ENCODE measurements at regions not wholly inside any gene's neighbourhood (a gene's known extent, or its start where the extent isn't known, plus 50 kb on each side); places are given as distances from the start of the nearest gene placed in this dataset.

GRCh38 chr15:95202569-95203349 lies 971.4 kb downstream of the MCTP2 start:
- Histone ChIP-seq H4K20me1 (ENCODE audit: insufficient read depth) (no peaks in the 10 kb centered on the region), H3F3A (replicated peaks; ENCODE audit: insufficient read depth) (no peaks in the 10 kb centered on the region), H3K9me2 (no peaks in the 10 kb centered on the region), H3K9me3 (0 out of 2 replicates have a peak, but pooled peaks cover 11% of the 10 kb centered on the region), H2AFZ (ENCODE audit: low read depth) (no peak overlapping the region), H3K36me3 (replicated peaks in 1 of 2; ENCODE audit: control insufficient read depth in 1 of 2, insufficient read depth in 2 of 2, low read length in 1 of 2) (no peaks in the 10 kb centered on the region), H3K27ac (ENCODE audit: low read depth in 2 of 2, low read length in 1 of 2) (no peak overlapping the region), H3K79me2 (ENCODE audit: insufficient read depth) (no peaks in the 10 kb centered on the region), H3K9ac (no peak overlapping the region), H3K27me3 (ENCODE audit: insufficient read depth) (no peaks in the 10 kb centered on the region), H3K4me2 (no peak overlapping the region), H3K4me1 (ENCODE audit: control insufficient read depth in 1 of 2, insufficient read depth in 2 of 2, low read depth in 1 of 2, low read length in 1 of 2) (no peaks in the 10 kb centered on the region), H3K4me3 (ENCODE audit: low read depth in 2 of 2, low read length in 1 of 2) (no peak overlapping the region)
- WGBS (ENCODE audit: low lambda C conversion rate) = 0% methylated on average over 5 of the region's 6 CpGs
- CTCF ChIA-PET = no interaction called here
- DNase-seq = no peak
- TF ChIP-seq FOXM1 (IDR thresholded peaks at IDR 0.05; ENCODE audit: low read depth) (no peak), FOXJ3 (CRISPR knock-in tag; IDR thresholded peaks at IDR 0.05) (no peak), EZH2phosphoT487 (IDR thresholded peaks at IDR 0.05; ENCODE audit: borderline replicate concordance, low read depth) (no peak), CTCF (IDR thresholded peaks at IDR 0.05) (no peak), MEF2A (IDR thresholded peaks at IDR 0.05; ENCODE audit: borderline replicate concordance, low read depth) (no peak), NRF1 (IDR thresholded peaks at IDR 0.05; ENCODE audit: low read depth, low read length) (no peak), GABPA (IDR thresholded peaks at IDR 0.05; ENCODE audit: low read depth) (no peak), USF1 (IDR thresholded peaks at IDR 0.05; ENCODE audit: borderline replicate concordance, low read depth) (no peak), YY1 (IDR thresholded peaks at IDR 0.05; ENCODE audit: low read depth) (no peak), MXI1 (IDR thresholded peaks at IDR 0.05; ENCODE audit: low read depth, low read length) (no peak), FOSL2 (IDR thresholded peaks at IDR 0.05; ENCODE audit: borderline replicate concordance, low read depth) (no peak), RXRA (IDR thresholded peaks at IDR 0.05; ENCODE audit: borderline replicate concordance, low read depth) (no peak)
- TF ChIP-seq, protein P1, sequence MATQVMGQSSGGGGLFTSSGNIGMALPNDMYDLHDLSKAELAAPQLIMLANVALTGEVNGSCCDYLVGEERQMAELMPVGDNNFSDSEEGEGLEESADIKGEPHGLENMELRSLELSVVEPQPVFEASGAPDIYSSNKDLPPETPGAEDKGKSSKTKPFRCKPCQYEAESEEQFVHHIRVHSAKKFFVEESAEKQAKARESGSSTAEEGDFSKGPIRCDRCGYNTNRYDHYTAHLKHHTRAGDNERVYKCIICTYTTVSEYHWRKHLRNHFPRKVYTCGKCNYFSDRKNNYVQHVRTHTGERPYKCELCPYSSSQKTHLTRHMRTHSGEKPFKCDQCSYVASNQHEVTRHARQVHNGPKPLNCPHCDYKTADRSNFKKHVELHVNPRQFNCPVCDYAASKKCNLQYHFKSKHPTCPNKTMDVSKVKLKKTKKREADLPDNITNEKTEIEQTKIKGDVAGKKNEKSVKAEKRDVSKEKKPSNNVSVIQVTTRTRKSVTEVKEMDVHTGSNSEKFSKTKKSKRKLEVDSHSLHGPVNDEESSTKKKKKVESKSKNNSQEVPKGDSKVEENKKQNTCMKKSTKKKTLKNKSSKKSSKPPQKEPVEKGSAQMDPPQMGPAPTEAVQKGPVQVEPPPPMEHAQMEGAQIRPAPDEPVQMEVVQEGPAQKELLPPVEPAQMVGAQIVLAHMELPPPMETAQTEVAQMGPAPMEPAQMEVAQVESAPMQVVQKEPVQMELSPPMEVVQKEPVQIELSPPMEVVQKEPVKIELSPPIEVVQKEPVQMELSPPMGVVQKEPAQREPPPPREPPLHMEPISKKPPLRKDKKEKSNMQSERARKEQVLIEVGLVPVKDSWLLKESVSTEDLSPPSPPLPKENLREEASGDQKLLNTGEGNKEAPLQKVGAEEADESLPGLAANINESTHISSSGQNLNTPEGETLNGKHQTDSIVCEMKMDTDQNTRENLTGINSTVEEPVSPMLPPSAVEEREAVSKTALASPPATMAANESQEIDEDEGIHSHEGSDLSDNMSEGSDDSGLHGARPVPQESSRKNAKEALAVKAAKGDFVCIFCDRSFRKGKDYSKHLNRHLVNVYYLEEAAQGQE (IDR thresholded peaks at IDR 0.05; ENCODE audit: low read depth, low read length) = no peak
- TF ChIP-seq, protein P2, sequence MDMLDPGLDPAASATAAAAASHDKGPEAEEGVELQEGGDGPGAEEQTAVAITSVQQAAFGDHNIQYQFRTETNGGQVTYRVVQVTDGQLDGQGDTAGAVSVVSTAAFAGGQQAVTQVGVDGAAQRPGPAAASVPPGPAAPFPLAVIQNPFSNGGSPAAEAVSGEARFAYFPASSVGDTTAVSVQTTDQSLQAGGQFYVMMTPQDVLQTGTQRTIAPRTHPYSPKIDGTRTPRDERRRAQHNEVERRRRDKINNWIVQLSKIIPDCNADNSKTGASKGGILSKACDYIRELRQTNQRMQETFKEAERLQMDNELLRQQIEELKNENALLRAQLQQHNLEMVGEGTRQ (IDR thresholded peaks at IDR 0.05; ENCODE audit: borderline replicate concordance, low read depth, low read length) = no peak
- POLR2A ChIA-PET = no interaction called here
